Parathyroid adenoma (tissue), 2 donors: ENCODE measurements at regions not wholly inside any gene's neighbourhood (a gene's known extent, or its start where the extent isn't known, plus 50 kb on each side); places are given as distances from the start of the nearest gene placed in this dataset.

Experiments
- H2AFZ ChIP-seq: fragments of 300-600 bp; sonication (generic); one replicate; pipeline ENCODE4 v1.7.0; 2017; ENCODE audit warnings: antibody characterized with exemption, mild to moderate bottlenecking
- H3K27ac ChIP-seq: fragments of 300-600 bp; sonication (generic); one replicate; pipeline ENCODE4 v1.7.0; 2017
- H3K27me3 ChIP-seq: fragments of 300-600 bp; sonication (generic); one replicate; pipeline ENCODE4 v1.7.0; 2017; ENCODE audit warnings: low read length; ENCODE audit not compliant: control insufficient read depth, insufficient read depth
- H3K36me3 ChIP-seq: fragments of 300-600 bp; sonication (generic); one replicate; pipeline ENCODE4 v1.7.0; 2017; ENCODE audit warnings: low read length; ENCODE audit not compliant: control insufficient read depth, insufficient read depth
- H3K4me1 ChIP-seq: fragments of 300-600 bp; sonication (generic); one replicate; pipeline ENCODE4 v1.7.0; 2017; ENCODE audit warnings: control low read depth
- H3K4me2 ChIP-seq: fragments of 300-600 bp; sonication (generic); one replicate; pipeline ENCODE4 v1.7.0; 2017; ENCODE audit warnings: low read length
- H3K4me3 ChIP-seq: fragments of 300-600 bp; sonication (generic); one replicate; pipeline ENCODE4 v1.7.0; 2017; ENCODE audit warnings: low read depth, low read length
- H3K79me2 ChIP-seq: fragments of 300-600 bp; sonication (generic); one replicate; pipeline ENCODE4 v1.7.0; 2017; ENCODE audit warnings: control low read depth
- H3K9ac ChIP-seq: fragments of 300-600 bp; sonication (generic); one replicate; pipeline ENCODE4 v1.7.0; 2017; ENCODE audit warnings: mild to moderate bottlenecking
- H3K9me3 ChIP-seq: fragments of 300-600 bp; sonication (generic); one replicate; pipeline ENCODE4 v1.7.0; 2017; ENCODE audit warnings: low read length; ENCODE audit not compliant: control insufficient read depth
- CTCF ChIP-seq: fragments of 300-600 bp; sonication (generic); IDR thresholded peaks from one replicate; pipeline ENCODE4 v1.7.0; 2017; ENCODE audit warnings: antibody characterized with exemption, mild to moderate bottlenecking
- donor health status: primary hyperparathyroidism.

DNA sequence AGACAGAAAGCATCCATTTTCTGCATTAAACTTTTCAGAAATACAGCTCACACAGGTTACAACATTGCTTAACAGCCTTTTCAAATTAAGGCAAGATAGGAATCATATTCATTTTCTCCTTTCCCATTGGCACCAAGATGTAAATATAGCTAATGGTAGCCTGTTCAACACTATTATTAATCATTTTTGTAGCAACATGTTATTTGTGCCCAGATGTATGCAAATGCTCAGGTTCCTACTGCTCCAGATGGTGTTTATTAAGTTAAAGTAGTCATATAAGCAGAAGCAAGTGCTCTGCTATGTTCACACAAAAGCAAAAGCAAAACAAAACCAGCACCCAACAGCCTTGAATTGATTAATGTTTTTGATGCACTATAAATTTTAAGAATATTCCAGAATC lies 1110.6 kb downstream of the SLC6A15 start:
- no peaks in the 10 kb centered on the region for H3K9me3 ChIP-seq
- H3K27ac ChIP-seq = no peak overlapping the region
- H3K4me3 ChIP-seq = no peak overlapping the region
- H3K4me2 ChIP-seq = no peak overlapping the region
- H2AFZ ChIP-seq = no peak overlapping the region
- TF ChIP-seq CTCF = no peak
- no peaks in the 10 kb centered on the region for H3K4me1 ChIP-seq
- H3K27me3 ChIP-seq = no peaks in the 10 kb centered on the region
- H3K79me2 ChIP-seq = no peaks in the 10 kb centered on the region
- H3K9ac ChIP-seq = no peak overlapping the region
- no peaks in the 10 kb centered on the region for H3K36me3 ChIP-seq

DNA sequence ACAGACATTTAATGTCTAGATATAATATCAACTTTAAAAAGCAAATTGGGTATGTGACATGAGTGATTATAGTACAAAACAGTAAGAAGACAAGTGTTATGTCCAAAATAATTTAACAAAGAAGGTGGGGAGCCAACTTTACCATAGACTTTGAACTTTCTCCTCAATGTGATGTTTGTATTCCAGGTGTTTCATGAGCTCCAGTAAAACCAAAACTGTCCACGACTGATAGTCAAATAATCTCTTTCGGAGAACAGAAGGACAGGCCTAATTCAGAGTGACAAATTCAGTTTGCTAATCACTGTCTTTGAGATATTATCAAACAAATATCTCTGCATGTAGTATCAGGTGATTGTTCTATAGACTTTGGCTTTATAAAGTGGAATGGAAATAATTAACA lies 1112.6 kb downstream of the SLC6A15 start:
- H3K9me3 ChIP-seq = no peaks in the 10 kb centered on the region
- no peak overlapping the region for H3K27ac ChIP-seq
- no peak overlapping the region for H3K4me3 ChIP-seq
- no peaks in the 10 kb centered on the region for H3K27me3 ChIP-seq
- TF ChIP-seq CTCF = no peak
- H3K36me3 ChIP-seq = no peaks in the 10 kb centered on the region
- no peaks in the 10 kb centered on the region for H3K4me1 ChIP-seq
- no peak overlapping the region for H2AFZ ChIP-seq
- no peak overlapping the region for H3K9ac ChIP-seq
- H3K79me2 ChIP-seq = no peaks in the 10 kb centered on the region
- no peak overlapping the region for H3K4me2 ChIP-seq

GRCh38 chr12:83796531-83796930 lies 1109.8 kb downstream of the TMTC2 start:
- Histone ChIP-seq H3K79me2 (no peaks in the 10 kb centered on the region), H3K9ac (no peak overlapping the region), H3K4me3 (no peak overlapping the region), H3K4me2 (no peak overlapping the region), H3K4me1 (no peaks in the 10 kb centered on the region), H2AFZ (no peak overlapping the region), H3K27me3 (no peaks in the 10 kb centered on the region), H3K27ac (no peak overlapping the region), H3K36me3 (no peaks in the 10 kb centered on the region), H3K9me3 (no peaks in the 10 kb centered on the region)
- TF ChIP-seq CTCF = no peak

DNA sequence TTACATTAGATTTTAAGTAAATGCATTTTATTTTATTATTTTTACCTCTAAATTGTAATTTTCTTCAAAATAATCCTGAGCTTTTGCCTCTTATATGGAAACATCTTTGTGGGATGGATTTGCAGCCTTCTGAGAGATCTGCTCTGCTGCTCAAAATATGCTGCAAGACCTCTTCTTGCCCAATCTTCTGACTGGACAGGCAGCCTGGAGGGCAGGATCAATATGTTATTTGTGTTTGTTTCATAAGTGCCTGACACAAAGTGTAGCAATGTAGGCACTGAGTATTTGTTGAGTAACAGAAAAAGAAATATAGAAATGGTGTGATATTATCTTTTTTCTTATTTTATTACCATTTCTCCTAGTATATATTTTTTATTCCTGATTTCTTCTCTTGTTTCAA lies 1106.9 kb downstream of the TMTC2 start:
- H3K79me2 ChIP-seq = no peaks in the 10 kb centered on the region

More for the DNA sequence above, 1106.9 kb downstream of the TMTC2 start:
- H3K36me3 ChIP-seq = no peaks in the 10 kb centered on the region
- no peak overlapping the region for H3K4me3 ChIP-seq
- no peak overlapping the region for H3K9ac ChIP-seq
- H3K4me1 ChIP-seq = no peaks in the 10 kb centered on the region
- TF ChIP-seq CTCF = no peak
- H3K27me3 ChIP-seq = no peaks in the 10 kb centered on the region
- H3K27ac ChIP-seq = no peak overlapping the region
- H3K4me2 ChIP-seq = no peak overlapping the region
- H2AFZ ChIP-seq = no peak overlapping the region
- H3K9me3 ChIP-seq = no peaks in the 10 kb centered on the region
